ENCODE measurements at regions not wholly inside any gene's neighbourhood (a gene's known extent, or its start where the extent isn't known, plus 50 kb on each side); places are given as distances from the start of the nearest gene placed in this dataset.

- no peak for ATAC-seq (ENCODE audit: low read depth)
- TF ChIP-seq CTCF (IDR thresholded peaks at IDR 0.05; ENCODE audit: poor library complexity, severe bottlenecking) = no peak
- H3K36me3 ChIP-seq (ENCODE audit: low read depth) = no peaks in the 10 kb centered on the region
- H3K4me1 ChIP-seq (ENCODE audit: insufficient read depth, poor library complexity, severe bottlenecking) = no peaks in the 10 kb centered on the region
- no peak overlapping the region for H3K27ac ChIP-seq (ENCODE audit: poor library complexity, severe bottlenecking)
- H3K27me3 ChIP-seq (ENCODE audit: insufficient read depth, poor library complexity, severe bottlenecking) = no peaks in the 10 kb centered on the region
- H3K4me3 ChIP-seq (ENCODE audit: severe bottlenecking) = no peak overlapping the region
- H3K9me3 ChIP-seq (ENCODE audit: severe bottlenecking) = no peaks in the 10 kb centered on the region
- DNase-seq (ENCODE audit: low spot score) = no peak
Observed at GRCh38 chrX:1821846-1822245, 207.0 kb downstream of the ASMT start.

GRCh38 chrX:1824855-1825254 is 210.0 kb downstream of the ASMT start:
- Histone ChIP-seq H3K27me3 (ENCODE audit: insufficient read depth, poor library complexity, severe bottlenecking) (no peaks in the 10 kb centered on the region), H3K36me3 (ENCODE audit: low read depth) (no peaks in the 10 kb centered on the region), H3K9me3 (ENCODE audit: severe bottlenecking) (no peaks in the 10 kb centered on the region), H3K4me3 (ENCODE audit: severe bottlenecking) (no peak overlapping the region), H3K27ac (ENCODE audit: poor library complexity, severe bottlenecking) (no peak overlapping the region), H3K4me1 (ENCODE audit: insufficient read depth, poor library complexity, severe bottlenecking) (no peaks in the 10 kb centered on the region)
- no peak for TF ChIP-seq CTCF (IDR thresholded peaks at IDR 0.05; ENCODE audit: poor library complexity, severe bottlenecking)
- ATAC-seq (ENCODE audit: low read depth) (no peak), DNase-seq (ENCODE audit: low spot score) (no peak)

GRCh38 chrX:1833656-1834360 is 218.9 kb downstream of the ASMT start:
- Histone ChIP-seq H3K27me3 (ENCODE audit: insufficient read depth, poor library complexity, severe bottlenecking) (no peaks in the 10 kb centered on the region), H3K36me3 (ENCODE audit: low read depth) (no peaks in the 10 kb centered on the region), H3K4me3 (ENCODE audit: severe bottlenecking) (no peak overlapping the region), H3K27ac (ENCODE audit: poor library complexity, severe bottlenecking) (no peak overlapping the region), H3K9me3 (ENCODE audit: severe bottlenecking) (peaks cover 9% of the 10 kb centered on the region), H3K4me1 (ENCODE audit: insufficient read depth, poor library complexity, severe bottlenecking) (no peaks in the 10 kb centered on the region)
- no peak for TF ChIP-seq CTCF (IDR thresholded peaks at IDR 0.05; ENCODE audit: poor library complexity, severe bottlenecking)
- no peak for DNase-seq (ENCODE audit: low spot score)
- ATAC-seq (ENCODE audit: low read depth) = no peak

- ATAC-seq (ENCODE audit: low read depth) = no peak
- TF ChIP-seq CTCF (IDR thresholded peaks at IDR 0.05; ENCODE audit: poor library complexity, severe bottlenecking) = no peak
- Histone ChIP-seq H3K27ac (ENCODE audit: poor library complexity, severe bottlenecking) (no peak overlapping the region), H3K27me3 (ENCODE audit: insufficient read depth, poor library complexity, severe bottlenecking) (no peaks in the 10 kb centered on the region), H3K4me3 (ENCODE audit: severe bottlenecking) (no peak overlapping the region), H3K9me3 (ENCODE audit: severe bottlenecking) (peaks cover 9% of the 10 kb centered on the region), H3K36me3 (ENCODE audit: low read depth) (no peaks in the 10 kb centered on the region), H3K4me1 (ENCODE audit: insufficient read depth, poor library complexity, severe bottlenecking) (no peaks in the 10 kb centered on the region)
- DNase-seq (ENCODE audit: low spot score) = no peak
Observed at GRCh38 chrX:1835056-1835455, 220.2 kb downstream of the ASMT start.

GRCh38 chrX:1836683-1837082 is 221.8 kb downstream of the ASMT start:
- Histone ChIP-seq H3K27me3 (ENCODE audit: insufficient read depth, poor library complexity, severe bottlenecking) (no peaks in the 10 kb centered on the region), H3K4me3 (ENCODE audit: severe bottlenecking) (no peak overlapping the region), H3K36me3 (ENCODE audit: low read depth) (no peaks in the 10 kb centered on the region), H3K27ac (ENCODE audit: poor library complexity, severe bottlenecking) (no peak overlapping the region), H3K4me1 (ENCODE audit: insufficient read depth, poor library complexity, severe bottlenecking) (no peaks in the 10 kb centered on the region), H3K9me3 (ENCODE audit: severe bottlenecking) (peaks cover 9% of the 10 kb centered on the region)
- no peak for DNase-seq (ENCODE audit: low spot score)
- TF ChIP-seq CTCF (IDR thresholded peaks at IDR 0.05; ENCODE audit: poor library complexity, severe bottlenecking) = no peak
- no peak for ATAC-seq (ENCODE audit: low read depth)

Measured in RWPE2 (cell line).